GM12873 (cell line): ENCODE measurements at regions not wholly inside any gene's neighbourhood (a gene's known extent, or its start where the extent isn't known, plus 50 kb on each side); places are given as distances from the start of the nearest gene placed in this dataset.

Experiments
- TF ChIP-seq, protein P1 (sequence below): IDR thresholded peaks from 2 replicates; pipeline ENCODE4 v1.5.1; 2012; ENCODE audit warnings: low read depth, mild to moderate bottlenecking, moderate library complexity, low read length, control low read depth; ENCODE audit not compliant: insufficient read depth; ENCODE audit errors: missing control alignments

DNA sequence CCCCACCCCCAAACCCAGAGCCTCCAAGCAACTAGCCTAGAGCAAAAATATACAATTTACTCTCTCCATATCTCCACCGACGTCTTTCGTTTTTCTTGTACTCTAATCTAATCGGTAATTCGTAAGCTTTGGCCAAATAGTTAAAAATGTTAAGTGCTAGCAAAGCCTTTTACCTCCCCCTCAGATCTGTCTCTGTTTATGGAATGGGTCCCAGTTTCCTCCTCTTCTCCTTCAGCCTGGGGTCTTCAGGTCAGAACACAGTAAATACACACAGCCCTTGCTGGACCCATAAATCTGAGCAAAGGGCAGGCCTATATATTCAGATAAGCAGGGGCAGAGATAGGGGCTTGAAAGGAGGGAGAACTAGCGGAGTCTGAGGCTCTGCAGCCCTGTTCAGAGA, 267.4 kb downstream of the MEIS1 start:
- TF ChIP-seq, protein P1, sequence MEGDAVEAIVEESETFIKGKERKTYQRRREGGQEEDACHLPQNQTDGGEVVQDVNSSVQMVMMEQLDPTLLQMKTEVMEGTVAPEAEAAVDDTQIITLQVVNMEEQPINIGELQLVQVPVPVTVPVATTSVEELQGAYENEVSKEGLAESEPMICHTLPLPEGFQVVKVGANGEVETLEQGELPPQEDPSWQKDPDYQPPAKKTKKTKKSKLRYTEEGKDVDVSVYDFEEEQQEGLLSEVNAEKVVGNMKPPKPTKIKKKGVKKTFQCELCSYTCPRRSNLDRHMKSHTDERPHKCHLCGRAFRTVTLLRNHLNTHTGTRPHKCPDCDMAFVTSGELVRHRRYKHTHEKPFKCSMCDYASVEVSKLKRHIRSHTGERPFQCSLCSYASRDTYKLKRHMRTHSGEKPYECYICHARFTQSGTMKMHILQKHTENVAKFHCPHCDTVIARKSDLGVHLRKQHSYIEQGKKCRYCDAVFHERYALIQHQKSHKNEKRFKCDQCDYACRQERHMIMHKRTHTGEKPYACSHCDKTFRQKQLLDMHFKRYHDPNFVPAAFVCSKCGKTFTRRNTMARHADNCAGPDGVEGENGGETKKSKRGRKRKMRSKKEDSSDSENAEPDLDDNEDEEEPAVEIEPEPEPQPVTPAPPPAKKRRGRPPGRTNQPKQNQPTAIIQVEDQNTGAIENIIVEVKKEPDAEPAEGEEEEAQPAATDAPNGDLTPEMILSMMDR: no peak

DNA sequence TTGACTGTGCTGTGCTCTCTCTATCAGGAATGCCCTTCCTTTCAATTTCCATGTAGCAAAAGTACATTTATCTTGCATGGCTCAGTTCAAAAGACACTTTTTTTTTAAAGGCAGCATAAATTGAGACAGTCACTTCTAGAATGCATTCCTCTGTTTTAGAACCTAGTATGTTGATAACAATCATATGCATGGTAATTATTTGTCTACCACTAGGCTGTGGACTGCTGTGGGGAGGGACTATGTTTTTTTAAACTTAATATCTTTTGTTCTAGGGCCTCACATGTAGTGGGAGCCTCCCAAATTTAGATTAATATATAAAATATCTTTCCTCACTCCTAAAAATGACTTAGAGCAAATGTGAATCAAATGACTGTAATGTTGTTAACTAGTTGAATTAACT, 269.9 kb downstream of the MEIS1 start:
- TF ChIP-seq, protein P1: no peak

DNA sequence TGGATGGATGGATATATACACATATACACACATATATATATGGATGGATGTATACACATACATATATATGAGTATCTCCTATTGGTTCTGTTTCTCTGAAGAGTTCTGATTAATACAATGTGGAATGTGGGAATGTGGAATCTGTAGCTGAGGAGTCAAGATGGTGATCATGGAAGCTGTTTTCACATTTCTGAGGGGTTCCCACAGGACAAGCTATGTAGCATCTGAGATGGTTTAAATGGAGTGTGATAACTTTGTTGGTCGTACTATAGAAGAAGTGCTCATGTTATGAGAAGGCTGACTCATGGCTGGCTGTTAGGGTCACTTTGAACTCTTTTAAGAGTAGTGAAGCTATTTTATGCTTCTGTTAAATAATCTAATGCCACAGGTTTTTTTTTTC, 279.7 kb downstream of the MEIS1 start:
- TF ChIP-seq, protein P1: no peak

DNA sequence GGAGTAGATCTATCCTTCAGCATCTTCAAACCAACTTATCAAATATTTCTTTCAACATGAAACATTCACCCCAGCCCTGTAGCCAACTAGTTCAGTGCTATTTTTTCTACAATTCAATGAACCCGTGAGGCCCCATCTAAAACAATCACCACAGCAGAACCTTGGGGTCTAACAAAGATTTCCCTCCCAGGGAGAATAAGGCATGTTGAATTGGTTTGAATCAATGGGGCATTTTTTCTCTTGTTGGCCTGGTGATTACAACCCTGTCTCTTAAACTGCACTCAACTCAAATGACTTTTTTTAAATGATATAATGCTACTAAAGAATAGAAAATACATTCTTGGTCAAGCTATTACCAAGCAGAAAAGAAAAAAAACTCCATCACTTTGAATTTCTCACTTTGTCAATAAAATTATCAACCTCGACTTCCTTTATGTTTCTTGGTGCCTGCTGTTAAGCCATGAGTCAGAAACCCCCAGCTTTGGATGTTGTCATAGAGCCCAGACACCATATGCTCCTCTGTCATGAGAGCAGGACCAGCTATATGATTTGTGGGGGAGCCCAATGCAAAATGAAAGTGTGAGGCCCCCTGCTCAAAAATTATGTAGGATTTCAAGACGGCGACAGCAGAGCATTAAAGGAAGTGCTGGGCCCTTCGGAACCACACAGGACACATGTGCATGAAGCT, 282.4 kb downstream of the MEIS1 start:
- TF ChIP-seq, protein P1: no peak

DNA sequence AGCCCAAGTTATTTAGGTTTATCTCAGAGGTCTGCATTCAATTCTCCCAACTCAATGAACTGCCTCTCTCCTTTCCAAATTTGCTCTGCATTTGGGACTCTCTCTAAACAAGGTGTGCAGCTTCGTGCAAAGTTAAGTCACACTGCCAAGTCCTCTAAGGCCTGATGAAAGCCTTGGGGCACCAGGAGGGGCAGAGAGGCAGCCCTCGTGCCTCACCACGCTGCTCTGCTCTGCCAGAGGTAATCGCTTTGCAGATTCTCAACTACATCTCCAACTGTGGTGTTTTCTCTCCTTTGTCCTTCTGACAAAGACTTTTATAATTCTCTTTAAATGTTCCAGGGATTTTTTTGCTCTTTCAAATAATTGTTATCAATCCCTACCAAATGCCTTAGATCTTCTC, 283.0 kb downstream of the MEIS1 start:
- TF ChIP-seq, protein P1: no peak

DNA sequence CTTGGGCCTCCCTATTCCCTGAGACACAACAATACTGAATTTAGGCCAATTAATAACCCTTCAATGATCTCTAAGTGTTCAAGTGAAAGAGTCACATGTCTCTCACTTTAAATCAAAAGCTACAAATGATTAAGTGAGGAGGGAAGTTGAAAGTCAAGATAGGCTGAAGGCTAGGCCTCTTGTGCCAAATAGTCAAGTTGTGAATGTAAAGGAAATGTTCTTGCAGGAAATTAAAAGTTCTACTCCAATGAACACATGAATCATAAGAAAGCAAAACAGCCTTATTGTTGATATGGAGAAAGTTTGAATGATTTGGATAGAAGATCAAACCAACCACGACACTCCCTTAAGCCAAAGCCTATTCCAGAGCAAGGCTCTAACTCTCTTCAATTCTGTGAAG, 286.9 kb downstream of the MEIS1 start:
- TF ChIP-seq, protein P1: no peak

DNA sequence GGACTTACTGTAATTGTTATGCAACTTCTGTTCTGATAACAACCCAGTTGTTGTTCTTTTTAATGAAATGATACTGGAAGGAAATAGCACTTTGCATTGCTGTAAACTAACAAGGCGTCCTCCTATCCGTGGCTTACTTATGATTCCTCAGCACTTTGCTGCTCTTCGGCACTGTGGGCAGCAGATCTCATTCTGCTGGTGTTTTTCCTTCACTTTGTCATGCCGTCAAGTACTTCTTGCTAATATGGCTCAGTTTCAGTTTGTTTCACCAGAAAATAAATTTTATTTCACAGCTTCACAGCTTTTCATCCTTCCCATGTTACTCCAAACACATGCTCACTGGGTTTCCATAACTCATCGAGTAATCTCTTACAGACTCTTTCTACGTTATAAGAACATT, 289.3 kb downstream of the MEIS1 start:
- TF ChIP-seq, protein P1: no peak
